ENCODE measurements at regions not wholly inside any gene's neighbourhood (a gene's known extent, or its start where the extent isn't known, plus 50 kb on each side); places are given as distances from the start of the nearest gene placed in this dataset.

GRCh38 chr9:7947577-7947976 lies 148.0 kb upstream of the DMAC1 start:
- no peak for DNase-seq (ENCODE audit: low spot score)
- Histone ChIP-seq H3K27ac (ENCODE audit: low read depth in 1 of 2, low read length in 2 of 2) (no peak overlapping the region), H3K4me3 (ENCODE audit: low read depth in 1 of 3, low read length in 3 of 3) (no peak overlapping the region), H3K9ac (ENCODE audit: low read depth in 1 of 2, low read length in 2 of 2) (no peak overlapping the region), H3K9me3 (ENCODE audit: control insufficient read depth in 4 of 4, low read length in 3 of 4) (no peaks in the 10 kb centered on the region), H3K27me3 (ENCODE audit: control insufficient read depth in 4 of 4, insufficient read depth in 4 of 4, low read length in 3 of 4) (no peaks in the 10 kb centered on the region), H3K36me3 (ENCODE audit: control insufficient read depth in 4 of 4, insufficient read depth in 3 of 4, low read depth in 1 of 4, low read length in 3 of 4) (no peaks in the 10 kb centered on the region), H3K4me1 (ENCODE audit: control insufficient read depth in 4 of 4, insufficient read depth in 4 of 4, low read length in 3 of 4) (no peaks in the 10 kb centered on the region)
- 44% methylated on average over 1 of the region's 1 CpG for whole genome bisulfite sequencing
- TF ChIP-seq YY1 (IDR thresholded peaks at IDR 0.05) (no peak), EGR1 (IDR thresholded peaks at IDR 0.05; ENCODE audit: low read depth in 2 of 2) (no peak), ZBTB33 (IDR thresholded peaks at IDR 0.05) (no peak), FOXA2 (IDR thresholded peaks at IDR 0.05) (no peak), CTCF (IDR thresholded peaks at IDR 0.05; ENCODE audit: low read depth, low read length, missing input control) (no peak), HNF4A (conservative IDR thresholded peaks at IDR 0.05) (no peak), JUND (IDR thresholded peaks at IDR 0.05) (no peak), RAD21 (IDR thresholded peaks at IDR 0.05) (no peak), NR2F2 (IDR thresholded peaks at IDR 0.05) (no peak), TAF1 (conservative IDR thresholded peaks at IDR 0.05) (no peak), FOXA1 (IDR thresholded peaks at IDR 0.05) (no peak), HNF4G (IDR thresholded peaks at IDR 0.05) (no peak), ATF3 (IDR thresholded peaks at IDR 0.05) (no peak), SP1 (IDR thresholded peaks at IDR 0.05) (no peak), RXRA (IDR thresholded peaks at IDR 0.05) (no peak), MAX (IDR thresholded peaks at IDR 0.05) (no peak), GABPA (IDR thresholded peaks at IDR 0.05 in 1 of 2, conservative IDR thresholded peaks at IDR 0.05 in 1 of 2) (no peak), REST (IDR thresholded peaks at IDR 0.05) (no peak)
